ENCODE measurements at regions not wholly inside any gene's neighbourhood (a gene's known extent, or its start where the extent isn't known, plus 50 kb on each side); places are given as distances from the start of the nearest gene placed in this dataset.

- TF ChIP-seq ZBTB40 (IDR thresholded peaks at IDR 0.05) (no peak), ZBTB40 (CRISPR knock-in tag; IDR thresholded peaks at IDR 0.05) (no peak), HDAC1 (CRISPR knock-in tag; IDR thresholded peaks at IDR 0.05) (peak; percentile 64), CHD2 (IDR thresholded peaks at IDR 0.05; ENCODE audit: low read depth, low read length) (no peak), ZIK1 (CRISPR knock-in tag; IDR thresholded peaks at IDR 0.05; ENCODE audit: borderline replicate concordance, low read depth) (no peak), HNRNPUL1 (IDR thresholded peaks at IDR 0.05; ENCODE audit: low read depth, low read length) (no peak), FOXO4 (CRISPR knock-in tag; conservative IDR thresholded peaks at IDR 0.05) (no peak), FOSL2 (CRISPR knock-in tag; IDR thresholded peaks at IDR 0.05) (peak; percentile 75), FOXO1 (CRISPR knock-in tag; IDR thresholded peaks at IDR 0.05) (no peak), EZH2 (conservative IDR thresholded peaks at IDR 0.05; ENCODE audit: low read depth, low read length) (no peak), ZBTB8A (CRISPR knock-in tag; IDR thresholded peaks at IDR 0.05; ENCODE audit: borderline replicate concordance, low read depth) (no peak), ISL2 (CRISPR knock-in tag; IDR thresholded peaks at IDR 0.05) (no peak; the same call in 1 of the 2 replicates), PREB (CRISPR knock-in tag; IDR thresholded peaks at IDR 0.05) (no peak), ZNF879 (CRISPR knock-in tag; IDR thresholded peaks at IDR 0.05) (no peak), IRF9 (CRISPR knock-in tag; IDR thresholded peaks at IDR 0.05; ENCODE audit: borderline replicate concordance) (no peak)
Observed at GRCh38 chr9:95771556-95772246, 103.8 kb upstream of the ERCC6L2 start (continued).

Data from HepG2 (cell line).